ENCODE measurements at regions not wholly inside any gene's neighbourhood (a gene's known extent, or its start where the extent isn't known, plus 50 kb on each side); places are given as distances from the start of the nearest gene placed in this dataset.

GRCh38 chr13:88978607-88979006, 1307.4 kb downstream of the SLITRK5 start:
- TF ChIP-seq GABPA (IDR thresholded peaks at IDR 0.05; ENCODE audit: low read depth) (no peak), REST (IDR thresholded peaks at IDR 0.05; ENCODE audit: insufficient replicate concordance, low read depth) (no peak), POLR2AphosphoS5 (IDR thresholded peaks at IDR 0.05; ENCODE audit: low read depth) (no peak), SPI1 (IDR thresholded peaks at IDR 0.05; ENCODE audit: borderline replicate concordance, low read depth) (no peak)
- TF ChIP-seq, protein P1, sequence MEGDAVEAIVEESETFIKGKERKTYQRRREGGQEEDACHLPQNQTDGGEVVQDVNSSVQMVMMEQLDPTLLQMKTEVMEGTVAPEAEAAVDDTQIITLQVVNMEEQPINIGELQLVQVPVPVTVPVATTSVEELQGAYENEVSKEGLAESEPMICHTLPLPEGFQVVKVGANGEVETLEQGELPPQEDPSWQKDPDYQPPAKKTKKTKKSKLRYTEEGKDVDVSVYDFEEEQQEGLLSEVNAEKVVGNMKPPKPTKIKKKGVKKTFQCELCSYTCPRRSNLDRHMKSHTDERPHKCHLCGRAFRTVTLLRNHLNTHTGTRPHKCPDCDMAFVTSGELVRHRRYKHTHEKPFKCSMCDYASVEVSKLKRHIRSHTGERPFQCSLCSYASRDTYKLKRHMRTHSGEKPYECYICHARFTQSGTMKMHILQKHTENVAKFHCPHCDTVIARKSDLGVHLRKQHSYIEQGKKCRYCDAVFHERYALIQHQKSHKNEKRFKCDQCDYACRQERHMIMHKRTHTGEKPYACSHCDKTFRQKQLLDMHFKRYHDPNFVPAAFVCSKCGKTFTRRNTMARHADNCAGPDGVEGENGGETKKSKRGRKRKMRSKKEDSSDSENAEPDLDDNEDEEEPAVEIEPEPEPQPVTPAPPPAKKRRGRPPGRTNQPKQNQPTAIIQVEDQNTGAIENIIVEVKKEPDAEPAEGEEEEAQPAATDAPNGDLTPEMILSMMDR (IDR thresholded peaks at IDR 0.05; ENCODE audit: insufficient read depth, low read length) = no peak
